ENCODE measurements at regions not wholly inside any gene's neighbourhood (a gene's known extent, or its start where the extent isn't known, plus 50 kb on each side); places are given as distances from the start of the nearest gene placed in this dataset.

- no peak for TF ChIP-seq CTCF (IDR thresholded peaks at IDR 0.05)
- TF ChIP-seq POLR2A (IDR thresholded peaks at IDR 0.05), result no peak
- TF ChIP-seq POLR2AphosphoS5 (IDR thresholded peaks at IDR 0.05), result no peak
- TF ChIP-seq EP300 (IDR thresholded peaks at IDR 0.05), result no peak
Measured at GRCh38 chr12:73531752-73532151, 1005.9 kb upstream of the ATXN7L3B start.
